Stomach (tissue), 8 donors: ENCODE measurements at regions not wholly inside any gene's neighbourhood (a gene's known extent, or its start where the extent isn't known, plus 50 kb on each side); places are given as distances from the start of the nearest gene placed in this dataset.

Experiments used
- DNase-seq, 2 donors: peaks; one replicate each; pipeline versions ENCODE4 v3.0.0 to v3.0.0-alpha.2; 2013 to 2019
- H3K27ac ChIP-seq, 5 donors: fragments of 200-600 bp in 4 of 5; sonication (generic) in 4 of 5; one replicate each; pipeline ENCODE4 v1.5.1; 2013 to 2019; ENCODE audit warnings: mild to moderate bottlenecking in 1 of 5, moderate library complexity in 1 of 5
- H3K27me3 ChIP-seq, 3 donors: fragments of 200-600 bp; sonication (generic); one replicate each; pipeline ENCODE4 v1.5.1; 2017 to 2019; ENCODE audit warnings: mixed run types in 1 of 3
- H3K36me3 ChIP-seq, 4 donors: fragments of 200-600 bp; sonication (generic); 1 replicate in 3 of 4; 2 replicates in 1 of 4; pipeline ENCODE4 v1.5.1; 2016 to 2019
- H3K4me1 ChIP-seq, 4 donors: fragments of 200-600 bp; sonication (generic); one replicate each; pipeline ENCODE4 v1.5.1; 2016 to 2019
- H3K4me3 ChIP-seq, 4 donors: fragments of 200-600 bp; sonication (generic) in 3 of 4; one replicate each; pipeline ENCODE4 v1.5.1; 2016 to 2019; ENCODE audit warnings: mild to moderate bottlenecking in 1 of 4
- H3K9me3 ChIP-seq, 4 donors: fragments of 200-600 bp; sonication (generic); one replicate each; pipeline ENCODE4 v1.5.1; 2016 to 2019
- EP300 ChIP-seq: sonication (generic); formaldehyde crosslinking; IDR thresholded peaks from one replicate; pipeline ENCODE4 v1.6.1; 2017; ENCODE audit warnings: antibody characterized with exemption
- POLR2A ChIP-seq, 4 donors: fragments of 450-650 bp; IDR thresholded peaks; one replicate each; pipeline ENCODE4 v1.6.1; 2016; ENCODE audit warnings: antibody characterized with exemption in 4 of 4, control low read depth in 2 of 4, mild to moderate bottlenecking in 1 of 4, moderate library complexity in 1 of 4
- POLR2AphosphoS5 ChIP-seq, 3 donors: sonication (generic); formaldehyde crosslinking; IDR thresholded peaks; one replicate each; pipeline ENCODE4 v1.6.1; 2016; ENCODE audit warnings: antibody characterized with exemption in 3 of 3
- WGBS, 5 donors: extraction: QIAGEN DNeasy Blood & Tissue Kit in 3 of 5; methylation state at CpG; one replicate each; pipeline versions ENCODE4 v1.1.5 to v1.1.7; 2013 to 2018; 5-methylcytosine and 5-hydroxymethylcytosine counted together
- intact Hi-C: fragments of 100-400 bp; cut with DNase I; formaldehyde crosslinking; loops from one replicate; pipeline ENCODE4 v1.15.1; 2023; ENCODE audit warnings: low total_unique reads
- TF ChIP-seq, protein P1 (sequence below), 7 experiments: fragments of 450-650 bp in 4 of 7; fragments of 200-600 bp in 3 of 7; sonication (generic) in 3 of 7; IDR thresholded peaks; one replicate each; pipeline ENCODE4 v1.5.1; 2016 to 2019; ENCODE audit warnings: antibody characterized with exemption in 7 of 7, control low read depth in 2 of 7, mild to moderate bottlenecking in 1 of 7
- donor health status: healthy with polysubstance abuse.
- donor health status: Bipolar disorder and iron deficiency.
- donor health status: healthy.

DNA sequence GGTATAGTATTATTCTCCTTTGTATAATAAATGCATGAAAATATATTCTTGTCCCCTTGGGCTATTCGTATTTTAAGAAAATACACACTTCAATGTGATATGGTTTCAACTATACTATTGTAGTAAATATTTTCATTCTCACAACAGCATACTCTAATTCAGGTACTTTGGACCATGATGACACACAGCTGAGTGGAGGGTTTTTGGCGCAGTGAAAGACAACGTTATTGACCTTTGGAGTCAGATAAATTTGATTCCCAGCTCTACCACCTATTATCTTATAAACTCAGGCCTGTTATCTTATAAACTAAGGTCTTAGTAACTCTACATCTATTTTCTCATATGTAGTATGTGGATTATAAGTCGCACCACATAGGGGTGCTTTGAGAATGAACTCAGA is 895.9 kb upstream of the DDX18 start:
- no peak for DNase-seq
- no peaks in the 10 kb centered on the region for H3K9me3 ChIP-seq
- TF ChIP-seq, protein P1, sequence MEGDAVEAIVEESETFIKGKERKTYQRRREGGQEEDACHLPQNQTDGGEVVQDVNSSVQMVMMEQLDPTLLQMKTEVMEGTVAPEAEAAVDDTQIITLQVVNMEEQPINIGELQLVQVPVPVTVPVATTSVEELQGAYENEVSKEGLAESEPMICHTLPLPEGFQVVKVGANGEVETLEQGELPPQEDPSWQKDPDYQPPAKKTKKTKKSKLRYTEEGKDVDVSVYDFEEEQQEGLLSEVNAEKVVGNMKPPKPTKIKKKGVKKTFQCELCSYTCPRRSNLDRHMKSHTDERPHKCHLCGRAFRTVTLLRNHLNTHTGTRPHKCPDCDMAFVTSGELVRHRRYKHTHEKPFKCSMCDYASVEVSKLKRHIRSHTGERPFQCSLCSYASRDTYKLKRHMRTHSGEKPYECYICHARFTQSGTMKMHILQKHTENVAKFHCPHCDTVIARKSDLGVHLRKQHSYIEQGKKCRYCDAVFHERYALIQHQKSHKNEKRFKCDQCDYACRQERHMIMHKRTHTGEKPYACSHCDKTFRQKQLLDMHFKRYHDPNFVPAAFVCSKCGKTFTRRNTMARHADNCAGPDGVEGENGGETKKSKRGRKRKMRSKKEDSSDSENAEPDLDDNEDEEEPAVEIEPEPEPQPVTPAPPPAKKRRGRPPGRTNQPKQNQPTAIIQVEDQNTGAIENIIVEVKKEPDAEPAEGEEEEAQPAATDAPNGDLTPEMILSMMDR (IDR thresholded peaks at IDR 0.05) = no peak
- TF ChIP-seq POLR2A (IDR thresholded peaks at IDR 0.05) = no peak
- H3K27ac ChIP-seq = no peak overlapping the region
- 75 to 85% (median 79%) methylated on average over 4 of the region's 4 CpGs for WGBS, 5 donors
- intact Hi-C loops = no loop called here
- H3K27me3 ChIP-seq = no peaks in the 10 kb centered on the region
- no peaks in the 10 kb centered on the region for H3K4me1 ChIP-seq
- no peaks in the 10 kb centered on the region for H3K36me3 ChIP-seq
- H3K4me3 ChIP-seq = no peak overlapping the region

DNA sequence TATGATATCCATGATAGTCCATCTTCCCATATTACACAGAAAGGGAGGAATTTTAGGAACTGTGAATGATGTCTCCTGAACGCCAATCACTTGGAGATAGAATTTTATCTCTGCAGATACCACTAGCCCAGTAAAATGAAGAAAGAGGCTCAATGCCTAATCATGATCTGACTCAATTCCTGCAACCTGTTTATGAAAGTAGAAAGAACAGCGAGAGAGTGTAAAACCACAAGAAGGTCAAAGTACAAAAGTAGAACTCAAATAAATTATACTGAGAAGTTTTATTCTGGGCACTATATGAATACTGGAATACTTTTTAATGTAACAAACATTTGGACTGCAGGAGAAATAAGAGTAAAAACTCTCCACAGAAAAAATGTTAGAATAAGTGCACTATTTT is 892.1 kb upstream of the DDX18 start:
- Histone ChIP-seq H3K36me3 (no peaks in the 10 kb centered on the region), H3K4me3 (no peak overlapping the region), H3K4me1 (no peaks in the 10 kb centered on the region), H3K27ac (no peak overlapping the region), H3K9me3 (no peaks in the 10 kb centered on the region), H3K27me3 (no peaks in the 10 kb centered on the region)
- WGBS, 5 donors = 20 to 38% (median 29%) methylated on average over 2 of the region's 2 CpGs
- intact Hi-C loops = no loop called here
- DNase-seq = no peak
- TF ChIP-seq POLR2A (IDR thresholded peaks at IDR 0.05) = no peak
- TF ChIP-seq, protein P1 (IDR thresholded peaks at IDR 0.05) = no peak
- no peak for TF ChIP-seq EP300
- TF ChIP-seq POLR2AphosphoS5 (IDR thresholded peaks at IDR 0.05) = no peak

DNA sequence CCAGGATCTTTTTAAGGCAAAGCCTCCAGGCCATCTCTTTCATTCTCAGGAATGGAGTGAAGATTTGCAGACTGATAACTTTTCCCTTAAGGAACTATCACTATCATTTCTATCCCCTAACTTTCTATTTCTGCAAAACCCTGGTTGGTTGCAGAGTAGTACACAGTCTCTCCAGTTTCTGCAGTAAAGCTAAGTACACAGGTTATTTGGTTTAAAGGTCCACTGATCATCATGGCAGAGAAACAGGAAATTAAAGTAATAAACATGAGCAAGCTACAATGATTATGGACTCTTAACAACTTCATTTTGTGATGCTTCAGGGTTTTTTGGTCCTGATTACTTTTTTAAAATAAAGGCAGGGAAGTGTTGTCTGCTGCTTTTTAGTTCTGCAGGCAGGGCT is 890.0 kb upstream of the DDX18 start:
- intact Hi-C loops = no loop called here

DNA sequence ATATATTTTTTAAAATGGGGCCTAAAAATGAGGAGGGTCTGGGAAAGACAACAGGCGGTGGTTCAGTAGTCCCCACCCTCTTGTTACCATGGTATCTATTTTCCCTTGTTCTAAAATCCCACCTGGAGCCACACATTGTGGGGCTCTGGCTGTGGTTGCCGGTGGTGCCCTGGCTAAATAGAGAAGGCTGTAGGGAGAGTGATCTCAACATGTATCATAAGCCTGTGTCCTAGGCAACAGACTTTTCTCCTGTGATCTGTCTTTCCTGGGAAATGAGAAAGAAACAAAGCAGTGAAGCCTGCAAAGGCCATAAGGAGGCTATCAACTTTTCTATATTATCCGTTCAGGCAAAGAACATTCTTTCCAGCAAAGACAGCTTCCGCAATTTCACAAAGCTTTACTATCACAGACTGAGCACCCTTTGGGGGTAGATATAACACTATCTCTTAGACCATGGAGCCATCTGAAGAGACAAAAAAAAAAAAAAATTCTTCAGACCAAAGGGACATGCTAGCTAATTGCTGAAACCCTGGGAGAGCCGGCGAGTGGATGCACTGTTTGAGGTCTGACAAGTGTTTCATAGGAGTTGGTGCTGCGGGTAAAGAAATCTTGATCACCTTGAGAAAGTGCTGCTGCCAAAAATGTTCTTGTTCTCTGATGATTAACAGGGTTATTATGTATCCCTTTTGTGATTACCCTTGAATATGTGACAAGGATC is 879.2 kb upstream of the DDX18 start:
- TF ChIP-seq EP300 = no peak
- TF ChIP-seq, protein P1 (IDR thresholded peaks at IDR 0.05) = no peak
- Histone ChIP-seq H3K4me3 (no peak overlapping the region), H3K27ac (no peak overlapping the region), H3K27me3 (no peaks in the 10 kb centered on the region), H3K36me3 (no peaks in the 10 kb centered on the region), H3K9me3 (peaks cover 0 to 6% (median 0%) of the 10 kb centered on the region in 4 donors), H3K4me1 (no peaks in the 10 kb centered on the region)
- 79 to 90% (median 88%) methylated on average over 7 of the region's 7 CpGs for WGBS, 5 donors
- no peak for DNase-seq
- intact Hi-C loops = no loop called here

More for the DNA sequence above, 890.0 kb upstream of the DDX18 start:
- DNase-seq = no peak
- Histone ChIP-seq H3K4me3 (no peak overlapping the region), H3K27me3 (no peaks in the 10 kb centered on the region), H3K27ac (no peak overlapping the region), H3K9me3 (no peaks in the 10 kb centered on the region), H3K4me1 (no peaks in the 10 kb centered on the region), H3K36me3 (no peaks in the 10 kb centered on the region)
- no peak for TF ChIP-seq POLR2AphosphoS5 (IDR thresholded peaks at IDR 0.05)
- no peak for TF ChIP-seq EP300
- no peak for TF ChIP-seq POLR2A (IDR thresholded peaks at IDR 0.05)
- TF ChIP-seq, protein P1 (IDR thresholded peaks at IDR 0.05) = no peak
